GM19463 (cell line): ENCODE measurements at regions not wholly inside any gene's neighbourhood (a gene's known extent, or its start where the extent isn't known, plus 50 kb on each side); places are given as distances from the start of the nearest gene placed in this dataset.
"Not testable (repeated sequence)": the region's sequence is repeated elsewhere in the genome, so short reads cannot be mapped to it uniquely, and the experiment has no call there.

Experiments used
- ATAC-seq: cut with Tn5 transposase; IDR thresholded peaks from one replicate; pipeline ENCODE4 v1.9.1; 2021; ENCODE audit warnings: mild to moderate bottlenecking, moderate library complexity; ENCODE audit not compliant: unreplicated experiment

DNA sequence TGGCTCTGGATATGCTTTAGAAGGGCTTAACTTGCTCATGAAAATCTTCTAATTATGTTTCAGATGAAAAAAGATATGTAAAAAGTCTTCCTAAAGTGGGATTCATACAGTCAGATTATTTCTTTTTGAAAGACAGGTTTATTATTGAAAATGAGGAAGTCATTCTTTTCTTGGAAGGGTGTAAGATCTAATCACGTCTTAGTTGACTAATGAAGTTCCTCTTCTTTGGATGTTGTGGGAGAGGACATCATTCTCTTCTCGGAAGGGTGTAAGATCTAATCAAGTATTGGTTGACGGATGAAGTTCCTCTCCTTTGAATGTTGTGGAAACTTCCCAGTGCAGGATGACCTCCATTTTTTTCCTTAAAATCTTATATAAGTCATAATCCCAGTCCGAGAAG is 74.9 kb downstream of the ALG10 start:
- no peak for ATAC-seq

DNA sequence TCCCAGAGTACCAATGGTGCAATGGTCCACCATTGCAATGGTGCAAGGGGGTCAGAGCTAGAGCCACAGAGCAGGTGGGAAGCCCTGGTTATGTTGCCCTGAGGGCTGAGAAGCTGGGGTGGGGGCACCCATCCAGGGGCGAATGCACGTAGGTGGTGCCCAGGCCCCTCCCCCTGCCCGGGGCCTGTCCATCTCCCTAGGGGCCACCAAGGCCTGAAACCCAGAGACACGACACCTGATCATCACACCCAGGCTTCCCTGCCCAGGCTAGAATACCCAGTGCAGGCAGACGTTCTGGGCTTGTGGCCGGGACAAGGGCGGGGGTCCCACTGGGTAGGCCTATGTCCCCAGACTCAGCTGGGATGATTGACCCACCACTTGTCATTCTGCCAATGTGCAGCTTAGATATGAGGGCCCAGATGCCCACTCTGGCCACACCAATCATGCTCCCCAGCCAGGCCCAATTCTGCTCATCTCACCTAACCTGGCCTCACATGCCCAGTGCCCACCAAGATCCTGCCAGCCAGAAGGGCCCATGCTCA is 83.2 kb downstream of the ALG10 start:
- no peak for ATAC-seq

DNA sequence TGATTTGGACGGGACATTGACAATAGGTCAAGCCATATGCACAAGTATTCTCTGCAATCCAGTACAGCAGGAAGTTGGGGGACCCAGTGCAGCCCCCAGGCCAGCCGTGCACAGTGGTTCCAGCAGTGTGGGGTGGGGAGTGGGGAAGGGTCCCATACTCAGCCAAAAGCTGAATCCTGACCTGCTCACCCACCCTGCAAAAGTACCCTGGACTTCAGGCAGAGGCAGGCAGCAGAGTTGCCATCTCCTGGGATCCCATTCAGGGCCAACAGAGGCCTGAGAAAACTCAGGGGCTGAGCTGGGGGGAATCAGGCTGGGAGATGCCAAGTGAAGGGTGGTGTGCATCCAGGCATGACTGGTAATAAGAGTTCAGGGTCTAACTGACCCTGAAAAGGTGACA is 83.9 kb downstream of the ALG10 start:
- no peak for ATAC-seq

DNA sequence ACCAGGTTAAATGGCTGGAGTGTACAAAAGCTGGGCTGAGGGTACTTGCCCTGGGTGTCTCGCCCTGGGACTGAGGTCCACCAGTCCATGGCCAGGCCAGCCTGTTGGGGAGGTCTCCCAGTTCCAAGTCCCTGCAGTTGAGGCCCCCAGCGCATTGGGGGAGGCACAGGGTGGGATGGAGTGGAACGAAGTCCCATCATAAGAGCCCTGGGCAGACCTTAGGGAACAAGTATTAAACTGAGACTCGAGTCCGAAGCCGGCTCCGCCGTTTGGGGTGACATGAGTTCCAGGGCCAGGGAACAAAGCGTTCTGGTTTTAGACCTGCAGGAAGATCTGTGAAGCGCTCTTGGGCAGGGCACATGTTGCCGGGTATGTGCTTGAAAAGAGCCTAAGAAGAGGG is 84.7 kb downstream of the ALG10 start:
- no peak for ATAC-seq

DNA sequence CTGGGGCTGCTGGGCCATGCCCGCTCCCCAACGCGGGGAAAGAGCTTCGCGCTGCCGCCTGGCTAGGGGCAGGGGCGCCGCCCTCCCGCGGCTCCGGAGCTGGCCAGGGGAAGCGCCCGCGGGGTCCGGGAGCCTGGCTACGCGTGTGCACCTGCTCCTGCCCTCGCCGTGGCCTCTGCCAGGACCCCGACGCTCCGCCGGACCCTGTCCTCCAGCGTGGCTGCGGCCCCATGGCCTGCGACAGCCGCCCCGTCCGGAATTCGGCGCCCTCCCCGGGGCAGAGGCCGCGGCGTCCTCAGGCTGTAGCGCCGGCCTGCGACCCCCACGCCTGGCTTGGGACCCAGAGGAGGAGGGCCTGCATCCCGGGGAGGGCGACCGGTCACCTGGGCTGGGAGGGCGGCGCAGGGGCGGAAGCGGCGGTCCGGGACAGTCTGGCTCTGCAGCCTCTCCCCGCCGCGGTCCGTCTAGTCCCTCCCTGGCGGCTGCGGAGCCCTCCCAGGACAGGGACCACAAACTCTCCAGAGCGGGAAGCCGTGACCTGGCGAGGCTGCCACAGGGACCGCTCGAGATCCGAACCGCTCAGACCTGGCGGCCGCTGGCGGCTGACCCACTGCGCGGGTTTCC is 85.6 kb downstream of the ALG10 start:
- ATAC-seq, result no peak

DNA sequence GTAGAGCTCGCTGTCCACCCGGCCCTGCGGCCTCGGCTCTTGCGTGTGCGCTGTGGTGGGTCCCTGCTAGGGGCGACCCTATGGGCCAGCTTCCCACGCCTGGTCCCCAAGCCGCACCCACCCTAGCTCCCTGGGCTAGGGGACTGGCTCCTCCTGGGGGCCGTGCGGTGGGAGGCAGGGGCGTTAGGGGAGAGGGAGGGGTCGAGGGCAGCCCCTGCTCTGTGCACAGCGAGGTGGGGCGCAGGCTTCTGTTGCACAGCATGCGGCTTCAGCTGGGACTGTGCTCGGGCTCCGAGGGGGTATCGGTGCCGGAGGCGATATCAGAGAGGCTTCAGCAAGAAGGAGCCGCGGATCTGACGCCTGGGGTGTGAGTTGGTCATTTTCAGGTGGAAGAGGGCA is 86.1 kb downstream of the ALG10 start:
- no peak for ATAC-seq

DNA sequence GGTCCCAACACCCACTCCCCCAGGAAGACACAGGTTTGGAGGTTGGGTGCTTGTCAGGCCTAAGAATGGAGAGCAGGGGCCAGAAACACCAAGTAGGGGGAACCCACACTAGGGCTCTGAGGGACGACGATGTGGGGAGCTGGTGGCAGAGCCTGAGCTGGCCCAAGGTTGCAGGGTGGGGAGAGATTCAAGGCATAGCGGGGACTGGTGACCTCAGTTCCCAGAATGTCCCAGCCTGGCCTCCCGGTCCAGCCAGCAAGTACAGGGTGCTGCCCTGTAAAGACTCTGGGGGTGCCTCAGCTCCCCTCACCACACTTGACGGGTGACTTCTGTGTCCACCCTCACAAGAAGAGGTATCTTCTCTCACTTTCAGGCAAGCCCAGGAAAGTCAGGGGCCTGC is 86.7 kb downstream of the ALG10 start:
- no peak for ATAC-seq

DNA sequence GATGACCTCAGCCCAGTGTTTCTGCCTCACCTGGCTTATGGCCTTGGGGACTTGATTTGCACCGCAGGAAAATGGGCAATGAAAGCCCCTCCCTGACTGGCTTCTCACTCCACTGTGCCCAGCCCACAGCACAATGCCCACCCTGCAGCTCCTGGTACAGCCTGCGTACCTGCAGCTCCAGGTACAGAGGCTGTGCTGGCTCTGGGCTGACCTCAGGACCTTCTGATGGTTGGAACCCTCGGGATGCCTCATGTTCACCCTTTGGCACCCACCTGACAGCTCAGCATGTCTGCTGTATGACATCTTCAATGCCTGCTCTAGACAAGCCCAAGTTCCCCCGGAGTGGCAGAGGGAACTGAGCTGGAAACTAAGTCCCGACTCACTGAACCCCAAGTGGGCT is 87.1 kb downstream of the ALG10 start:
- ATAC-seq, result no peak

DNA sequence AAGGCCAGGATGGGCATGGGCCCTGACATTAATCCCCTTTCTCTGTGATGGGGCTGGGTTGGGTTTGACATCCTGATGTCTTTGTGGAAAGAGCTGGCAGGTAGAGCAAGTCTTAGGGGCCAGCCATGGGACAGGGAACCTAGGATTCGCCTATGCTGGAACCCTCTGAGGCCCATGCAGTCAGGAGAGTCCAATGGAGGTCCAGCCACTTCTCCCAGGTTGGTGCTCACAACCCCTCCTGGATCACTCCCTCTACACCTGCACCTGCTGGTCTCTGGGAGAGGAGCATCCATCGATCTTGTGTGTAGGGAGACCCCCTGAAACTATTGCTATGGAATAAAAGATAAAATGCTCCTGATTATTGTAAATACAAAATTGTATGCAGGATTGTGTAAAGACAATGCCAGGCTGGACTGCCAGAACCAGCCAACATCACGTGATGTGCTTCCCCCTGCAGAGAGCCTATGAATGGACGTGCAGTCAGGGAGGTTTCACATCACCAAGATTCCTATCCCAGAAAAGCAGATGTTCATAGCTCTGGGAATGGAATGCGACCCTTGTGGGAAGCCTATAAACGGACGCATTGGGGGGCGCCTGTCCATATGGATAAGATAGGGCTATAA is 87.7 kb downstream of the ALG10 start:
- ATAC-seq, result not testable (repeated sequence)

DNA sequence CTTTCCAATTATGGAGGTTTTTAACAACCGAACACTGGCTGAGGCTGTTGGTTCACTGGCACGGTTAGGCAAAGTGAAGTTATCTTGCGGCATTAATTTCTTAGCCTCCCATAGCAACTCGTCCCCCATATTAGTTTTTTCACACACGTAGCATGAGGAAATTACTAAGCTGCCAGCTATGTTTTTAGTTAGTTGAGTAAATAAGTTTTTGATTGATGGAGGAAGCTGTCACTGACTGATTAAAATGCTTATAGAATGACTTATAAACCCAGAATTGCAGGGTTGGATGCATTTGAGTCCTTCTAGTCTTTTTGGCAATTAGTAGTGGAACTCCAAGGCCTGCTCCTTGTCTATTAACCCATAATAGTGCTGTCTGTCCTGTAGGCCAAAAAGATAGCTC is 97.1 kb downstream of the ALG10 start:
- no peak for ATAC-seq

DNA sequence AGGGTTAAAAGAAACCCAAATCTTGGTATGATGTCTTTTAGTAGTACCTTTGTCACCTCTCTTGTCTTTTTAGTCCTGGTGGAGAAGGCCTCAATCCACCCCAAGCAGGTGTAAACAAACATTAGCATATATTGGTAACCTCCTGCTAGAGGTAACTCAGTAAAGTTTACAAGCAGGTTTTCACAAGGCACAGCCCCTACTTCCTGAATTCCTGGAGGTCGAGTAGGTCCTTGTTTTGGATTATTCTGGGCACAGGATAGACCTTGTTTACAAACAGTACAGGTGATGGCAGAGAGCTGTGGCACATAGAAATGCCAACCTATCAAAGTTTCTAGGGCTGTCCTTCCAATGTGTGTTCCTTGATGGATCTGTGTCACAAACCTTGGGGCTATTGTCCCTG is 99.1 kb downstream of the ALG10 start:
- ATAC-seq, result no peak

DNA sequence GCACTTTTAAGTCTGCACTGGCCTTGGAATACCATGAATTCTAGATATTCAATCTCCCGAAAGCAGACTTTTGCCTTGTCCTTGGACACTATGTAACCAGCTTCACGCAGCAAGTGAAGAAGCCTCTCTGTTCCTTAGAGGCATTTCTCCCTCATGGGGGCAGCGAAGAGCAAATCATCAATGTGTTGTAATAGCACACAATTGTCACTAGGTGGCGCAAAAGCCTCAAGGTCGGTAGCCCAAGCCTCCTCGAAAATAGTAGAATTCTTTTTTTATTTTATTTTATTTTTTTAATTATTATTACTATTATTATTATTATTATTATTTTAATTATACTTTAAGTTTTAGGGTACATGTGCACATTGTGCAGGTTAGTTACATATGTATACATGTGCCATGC is 100.8 kb downstream of the ALG10 start:
- peak; percentile 49 for ATAC-seq

DNA sequence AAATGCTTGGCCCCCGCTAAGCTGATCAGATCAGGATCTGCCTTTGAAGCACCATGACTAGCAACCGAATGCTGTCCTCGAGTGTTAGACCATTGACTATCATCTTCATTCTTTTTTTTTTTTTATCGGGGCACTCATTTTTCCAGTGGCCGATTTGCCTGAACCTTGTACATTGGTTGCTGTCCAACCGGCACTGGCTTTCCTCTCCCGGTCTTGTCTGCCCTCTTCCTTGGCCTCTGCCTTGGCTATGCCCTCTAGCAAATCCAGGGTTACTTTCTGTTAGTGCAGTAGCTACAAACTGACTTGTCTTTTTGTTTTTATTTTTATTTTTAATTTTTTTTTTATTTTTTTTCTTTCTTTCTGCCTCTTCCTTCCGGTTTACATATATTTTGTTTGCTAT is 102.3 kb downstream of the ALG10 start:
- no peak for ATAC-seq

DNA sequence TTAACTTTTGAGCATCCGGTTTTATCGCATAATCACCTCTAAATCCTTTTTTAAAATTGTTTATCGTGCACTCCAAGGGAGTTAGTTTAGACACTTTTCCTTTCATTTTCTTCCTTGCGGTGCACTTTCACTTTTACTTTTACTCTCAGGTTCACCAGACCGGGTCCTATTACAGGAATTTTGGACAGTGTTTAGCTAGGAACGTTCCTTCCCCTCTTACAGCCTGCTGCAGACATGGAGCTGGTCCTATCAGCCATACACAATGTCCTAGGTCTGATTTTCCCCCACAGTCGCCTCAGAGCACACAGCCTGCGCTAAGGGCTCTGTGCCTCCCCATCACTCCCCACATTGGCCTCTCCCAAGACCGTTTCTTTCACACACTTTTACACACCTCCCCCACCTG is 103.9 kb downstream of the ALG10 start:
- peak; percentile 71 for ATAC-seq

DNA sequence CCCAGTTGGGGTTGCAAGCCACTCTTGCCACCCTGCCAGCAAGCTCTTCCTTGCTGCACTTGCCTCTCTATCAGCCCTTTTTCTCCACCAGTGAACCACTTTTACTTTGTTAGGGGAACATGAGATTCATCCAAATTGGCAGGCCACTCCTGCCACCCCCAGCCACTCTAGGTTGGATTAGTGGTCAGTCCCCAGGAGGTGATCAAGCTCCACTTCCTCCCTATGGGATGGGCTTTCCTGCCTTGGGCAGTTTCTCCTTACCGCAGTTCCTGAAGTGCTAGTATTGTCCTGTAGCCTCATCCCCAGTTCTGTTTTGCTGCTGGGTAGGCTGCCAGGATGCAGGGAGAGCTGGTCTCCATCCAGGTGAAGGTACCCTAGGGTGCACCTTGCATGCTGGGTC is 104.5 kb downstream of the ALG10 start:
- no peak for ATAC-seq

DNA sequence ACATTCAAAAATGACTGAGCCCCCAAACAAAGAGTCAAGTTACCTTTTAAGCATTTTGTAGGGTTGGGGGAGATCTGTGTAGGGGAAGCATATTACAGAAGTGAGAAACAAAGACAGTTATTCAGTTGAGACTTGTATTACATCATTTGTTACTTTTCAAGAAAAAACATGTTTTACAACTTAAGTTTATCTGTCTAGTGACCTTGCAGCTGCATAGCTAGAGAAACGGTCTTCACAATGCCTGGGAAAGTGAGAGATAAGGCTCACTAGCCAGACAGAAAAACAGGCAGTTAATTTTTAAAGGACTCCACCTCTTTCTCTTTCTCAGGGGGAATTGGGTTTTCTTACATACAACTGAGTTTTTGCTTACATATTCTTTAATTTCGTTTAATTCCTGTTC is 105.1 kb downstream of the ALG10 start:
- ATAC-seq, result not testable (repeated sequence)

DNA sequence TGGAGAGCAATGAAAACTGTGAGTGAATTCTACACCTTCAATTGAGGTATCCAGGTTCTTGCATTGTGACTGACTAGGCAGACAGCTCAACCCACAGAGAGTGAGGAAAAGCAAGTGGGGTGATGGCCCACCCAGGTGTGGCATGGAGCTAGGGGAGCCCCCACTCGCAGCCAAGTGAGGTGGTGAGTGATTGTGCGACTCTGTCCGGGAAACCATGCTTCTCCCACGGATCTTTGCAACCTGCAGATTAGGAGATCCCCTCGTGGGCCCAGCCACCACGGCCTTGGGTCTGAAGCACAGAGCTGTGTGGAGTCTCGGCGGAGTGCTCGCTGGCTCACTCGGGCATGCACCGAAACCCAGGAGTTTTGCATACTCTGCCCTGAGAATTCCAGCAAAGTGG is 120.1 kb downstream of the ALG10 start:
- ATAC-seq, result no peak

DNA sequence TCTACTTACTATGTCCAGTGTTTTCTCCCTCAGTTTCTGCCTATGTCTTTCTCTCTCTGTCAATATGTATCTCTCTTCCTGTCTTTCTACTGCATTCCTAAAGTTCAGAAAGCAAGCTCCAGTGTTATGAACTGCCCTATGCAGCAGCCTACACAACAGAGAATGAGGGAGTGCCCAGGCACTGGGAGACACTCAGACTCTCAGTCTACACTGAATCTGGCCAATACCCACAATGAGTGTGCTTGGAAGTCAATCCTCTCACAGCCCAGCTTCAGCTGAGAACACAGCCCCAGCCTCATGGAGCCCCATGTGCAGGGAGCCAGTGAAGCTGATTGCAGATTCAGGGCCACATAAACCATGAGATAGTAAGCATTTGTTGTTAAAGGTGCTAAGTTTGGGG is 128.7 kb downstream of the ALG10 start:
- ATAC-seq, result no peak

DNA sequence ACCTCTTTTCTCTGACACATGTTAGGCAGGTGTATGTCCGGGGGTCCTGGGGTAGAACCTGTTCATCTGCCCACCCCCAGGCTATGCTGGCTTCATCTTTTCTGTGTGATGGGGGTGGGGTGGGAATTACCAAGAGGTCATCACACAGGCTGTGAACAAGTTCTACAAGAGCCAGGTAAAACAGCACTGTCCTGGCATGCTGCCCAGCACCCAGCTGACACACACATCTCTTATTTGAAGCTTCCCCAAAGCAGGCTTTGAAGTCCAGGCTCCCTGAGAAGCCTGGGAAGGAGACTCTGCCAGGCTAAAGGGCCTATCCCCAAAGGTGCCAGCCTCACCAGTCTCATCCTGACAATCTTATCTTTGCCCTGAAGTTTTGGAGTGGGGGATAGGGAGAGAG is 141.1 kb downstream of the ALG10 start:
- no peak for ATAC-seq

DNA sequence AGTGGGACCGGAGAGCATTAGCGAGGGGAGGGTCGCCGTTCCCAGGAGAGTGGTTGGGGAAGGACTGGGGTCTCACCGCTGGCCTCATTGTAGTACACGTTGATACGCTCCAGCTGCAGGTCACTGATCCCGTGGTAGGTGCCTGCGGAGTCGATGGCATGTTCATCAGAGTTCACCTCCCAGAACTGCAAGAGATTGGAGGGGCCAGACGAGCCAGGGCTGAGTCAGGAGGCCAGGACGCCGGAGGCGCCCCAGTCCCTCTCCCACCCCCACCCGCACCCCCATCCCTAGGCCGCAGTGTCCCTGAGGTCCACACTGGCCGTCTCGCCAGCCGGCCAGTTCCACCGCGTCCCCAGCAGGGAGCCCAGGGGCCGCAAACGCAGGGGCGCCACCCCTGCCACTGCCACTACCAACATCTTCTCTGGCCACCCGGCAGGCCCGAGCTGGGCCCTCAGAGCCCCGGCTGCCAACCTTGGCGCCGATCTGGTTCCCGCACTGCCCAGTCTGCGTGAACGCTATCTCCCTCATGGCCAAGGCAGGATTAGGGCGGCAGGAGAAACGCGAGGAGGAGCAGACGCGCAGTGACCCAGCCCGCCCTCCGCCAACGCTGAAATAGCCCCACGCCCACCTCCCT is 144.2 kb downstream of the ALG10 start:
- no peak for ATAC-seq

DNA sequence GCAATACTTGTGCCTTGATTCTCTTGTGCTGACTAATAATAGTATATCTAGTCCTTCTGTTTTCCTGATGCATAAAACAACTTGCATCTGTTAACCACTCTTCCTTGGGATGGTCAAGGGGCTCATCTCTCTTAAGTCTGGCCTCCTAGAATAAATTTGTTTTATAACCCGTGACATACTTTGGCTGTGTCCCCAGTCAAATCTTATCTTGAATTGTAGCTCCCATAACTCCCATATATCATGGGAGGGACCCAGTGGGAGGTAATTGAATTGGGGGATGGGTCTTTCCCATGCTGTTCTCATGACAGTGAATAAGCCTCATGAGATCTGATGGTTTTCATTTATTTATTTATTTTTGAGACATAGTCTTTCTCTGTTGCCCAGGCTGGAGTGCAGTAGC is 146.2 kb downstream of the ALG10 start:
- ATAC-seq, result not testable (repeated sequence)

DNA sequence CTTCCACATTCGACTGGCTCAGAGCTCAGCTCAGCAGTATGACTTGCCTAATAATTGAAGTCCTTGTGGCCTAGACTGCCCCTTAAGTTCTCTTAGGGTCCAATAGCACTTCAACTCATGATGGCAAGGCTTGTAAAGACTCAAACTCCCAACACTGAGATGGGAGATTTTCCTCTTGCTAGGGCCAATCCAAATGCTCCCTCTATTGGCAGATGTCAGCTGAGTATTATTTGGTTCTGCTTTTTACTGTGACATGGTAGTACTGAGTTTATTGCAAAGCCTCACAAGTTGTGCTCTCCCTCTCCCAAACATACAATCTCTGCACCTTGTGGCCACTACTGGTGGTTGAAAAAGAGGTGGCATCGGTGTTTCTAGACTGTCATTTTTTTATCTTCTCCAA is 164.2 kb downstream of the ALG10 start:
- no peak for ATAC-seq
